HEK293T (cell line): ENCODE measurements at regions not wholly inside any gene's neighbourhood (a gene's known extent, or its start where the extent isn't known, plus 50 kb on each side); places are given as distances from the start of the nearest gene placed in this dataset.

Source experiments
- BHLHE40 ChIP-seq: fragments of 450-650 bp; IDR thresholded peaks from 2 replicates; pipeline ENCODE4 v1.6.1; 2016; ENCODE audit warnings: mild to moderate bottlenecking, moderate library complexity, borderline replicate concordance
- FOXM1 ChIP-seq: fragments of 450-650 bp; IDR thresholded peaks from 2 replicates; pipeline ENCODE4 v1.6.1; 2017; ENCODE audit warnings: mild to moderate bottlenecking, borderline replicate concordance
- HDGF ChIP-seq: fragments of 450-650 bp; IDR thresholded peaks from 2 replicates; pipeline ENCODE4 v1.6.1; 2017; ENCODE audit warnings: antibody characterized with exemption, borderline replicate concordance
- L3MBTL2 ChIP-seq: fragments of 450-650 bp; conservative IDR thresholded peaks from 2 replicates; pipeline ENCODE4 v1.6.1; 2016; ENCODE audit warnings: mild to moderate bottlenecking
- LEF1 ChIP-seq: fragments of 450-650 bp; IDR thresholded peaks from 2 replicates; pipeline ENCODE4 v1.6.1; 2017; ENCODE audit warnings: mild to moderate bottlenecking, borderline replicate concordance
- NFRKB ChIP-seq: fragments of 450-650 bp; IDR thresholded peaks from 2 replicates; pipeline ENCODE4 v1.6.1; 2016; ENCODE audit warnings: mild to moderate bottlenecking, moderate library complexity
- ZNF384 ChIP-seq: fragments of 450-650 bp; IDR thresholded peaks from 2 replicates; pipeline ENCODE4 v1.6.1; 2016

DNA sequence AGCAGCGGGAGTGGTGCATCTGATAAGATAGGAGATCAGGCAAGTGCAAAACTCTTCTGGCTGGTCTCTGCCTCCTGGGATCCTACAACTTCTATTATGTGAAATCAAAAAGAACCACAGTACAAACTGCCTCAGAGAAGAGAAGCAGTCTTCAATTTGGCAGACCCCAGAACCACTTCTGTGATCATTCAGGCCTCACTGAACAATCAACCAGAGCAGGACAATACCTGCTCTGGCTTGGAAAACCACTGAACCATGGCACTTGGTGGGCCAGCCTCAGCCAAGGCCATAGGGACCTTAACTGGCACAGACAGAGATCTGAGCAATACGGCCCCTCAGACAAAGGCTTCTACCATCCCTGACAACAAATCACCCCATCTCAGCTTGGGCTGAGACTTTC lies 103.0 kb downstream of the NDUFA12 start:
- TF ChIP-seq HDGF (no peak), ZNF384 (no peak), FOXM1 (no peak), NFRKB (no peak), LEF1 (no peak), BHLHE40 (no peak), L3MBTL2 (no peak)
